GM21423 (cell line): ENCODE measurements at regions not wholly inside any gene's neighbourhood (a gene's known extent, or its start where the extent isn't known, plus 50 kb on each side); places are given as distances from the start of the nearest gene placed in this dataset.
"Not testable (repeated sequence)": the region's sequence is repeated elsewhere in the genome, so short reads cannot be mapped to it uniquely, and the experiment has no call there.

Experiments used
- ATAC-seq: cut with Tn5 transposase; IDR thresholded peaks from one replicate; pipeline ENCODE4 v1.9.1; 2021; ENCODE audit warnings: mild to moderate bottlenecking, moderate library complexity; ENCODE audit not compliant: unreplicated experiment

- no peak for ATAC-seq
Observed at GRCh38 chr2:58475756-58476155, 234.6 kb upstream of the FANCL start.

- ATAC-seq: no peak
Observed at GRCh38 chr2:58473165-58473564, 232.0 kb upstream of the FANCL start.

GRCh38 chr2:58466804-58467203 is 225.7 kb upstream of the FANCL start:
- ATAC-seq: peak; percentile 59

GRCh38 chr2:58466021-58466420 is 224.9 kb upstream of the FANCL start:
- not testable (repeated sequence) for ATAC-seq

- no peak for ATAC-seq
Observed at GRCh38 chr2:58460670-58461069, 219.5 kb upstream of the FANCL start.

- peak; percentile 81 for ATAC-seq
Observed at GRCh38 chr2:58449286-58450010, 208.3 kb upstream of the FANCL start.

- no peak for ATAC-seq
Observed at GRCh38 chr2:58448845-58449244, 207.7 kb upstream of the FANCL start.

- no peak for ATAC-seq
Observed at GRCh38 chr2:58448065-58448507, 207.0 kb upstream of the FANCL start.

GRCh38 chr2:58447586-58447985 is 206.5 kb upstream of the FANCL start:
- no peak for ATAC-seq

GRCh38 chr2:58441643-58442042 is 200.5 kb upstream of the FANCL start:
- no peak for ATAC-seq

GRCh38 chr2:58436872-58437271 is 195.7 kb upstream of the FANCL start:
- no peak for ATAC-seq

- no peak for ATAC-seq
Observed at GRCh38 chr2:58435246-58435645, 194.1 kb upstream of the FANCL start.

- ATAC-seq: no peak
Observed at GRCh38 chr2:58434692-58435091, 193.6 kb upstream of the FANCL start.

- ATAC-seq: no peak
Observed at GRCh38 chr2:58432491-58433170, 191.5 kb upstream of the FANCL start.

GRCh38 chr2:58429014-58429875 is 188.1 kb upstream of the FANCL start:
- ATAC-seq: no peak

- no peak for ATAC-seq
Observed at GRCh38 chr2:58428096-58429013, 187.2 kb upstream of the FANCL start.

GRCh38 chr2:58427572-58428095 is 186.5 kb upstream of the FANCL start:
- no peak for ATAC-seq

GRCh38 chr2:58425368-58425767 is 184.2 kb upstream of the FANCL start:
- ATAC-seq: no peak

GRCh38 chr2:58419983-58420382 is 178.9 kb upstream of the FANCL start:
- no peak for ATAC-seq

GRCh38 chr2:58416696-58417095 is 175.6 kb upstream of the FANCL start:
- no peak for ATAC-seq
